CD4-positive, CD25-positive, alpha-beta regulatory T cell (primary cell): ENCODE measurements at regions not wholly inside any gene's neighbourhood (a gene's known extent, or its start where the extent isn't known, plus 50 kb on each side); places are given as distances from the start of the nearest gene placed in this dataset.
A peak's percentile ranks its signal among the peaks of the same experiment; 100 is the strongest.

Source experiments
- ATAC-seq, 2 donors: fragments of 150-1000 bp; cut with Tn5 transposase; one replicate each; pipeline ENCODE4 v1.10.0; 2021; ENCODE audit warnings: low read depth in 2 of 2, moderate number of reproducible peaks in 2 of 2, moderate library complexity in 1 of 2
- DNase-seq, 3 donors: peaks; one replicate each; pipeline versions ENCODE4 v3.0.0 to v3.0.0-alpha.2; 2012 to 2022; ENCODE audit warnings: mixed read lengths in 1 of 3
- H3K27ac ChIP-seq: one replicate; pipeline ENCODE4 v1.7.0; 2013; ENCODE audit warnings: mild to moderate bottlenecking, low read length; ENCODE audit not compliant: insufficient read depth, poor library complexity, severe bottlenecking
- H3K27me3 ChIP-seq: one replicate; pipeline ENCODE4 v1.7.0; 2013; ENCODE audit warnings: low read length; ENCODE audit not compliant: control insufficient read depth, insufficient read depth
- H3K36me3 ChIP-seq: one replicate; pipeline ENCODE4 v1.7.0; 2013; ENCODE audit warnings: mild to moderate bottlenecking, low read length, moderate library complexity; ENCODE audit not compliant: control insufficient read depth, insufficient read depth
- H3K4me1 ChIP-seq: 2 replicates; pipeline ENCODE4 v1.7.0; 2013; ENCODE audit warnings: mild to moderate bottlenecking, low read length; ENCODE audit not compliant: insufficient read depth, control insufficient read depth, poor library complexity, severe bottlenecking
- H3K4me3 ChIP-seq: one replicate; pipeline ENCODE4 v1.7.0; 2013; ENCODE audit warnings: low read depth, mild to moderate bottlenecking, low read length, moderate library complexity
- H3K9me3 ChIP-seq, 2 experiments: 1 replicate in 1 of 2; 2 replicates in 1 of 2; pipeline ENCODE4 v1.7.0; 2013; ENCODE audit warnings: low read length in 2 of 2, mild to moderate bottlenecking in 1 of 2, moderate library complexity in 1 of 2; ENCODE audit not compliant: control insufficient read depth in 2 of 2
- H3K27ac Mint-ChIP-seq, 3 donors: one replicate each; pipeline ENCODE4 v1.8.0; 2020 to 2022; ENCODE audit warnings: mild to moderate bottlenecking in 3 of 3, mixed read lengths in 3 of 3, moderate library complexity in 2 of 3
- H3K27me3 Mint-ChIP-seq: one replicate; pipeline ENCODE4 v1.8.0; 2022; ENCODE audit warnings: mild to moderate bottlenecking, mixed read lengths
- H3K36me3 Mint-ChIP-seq: one replicate; pipeline ENCODE4 v1.8.0; 2020; ENCODE audit warnings: mixed read lengths
- H3K4me1 Mint-ChIP-seq, 4 donors: one replicate each; pipeline ENCODE4 v1.8.0; 2020 to 2022; ENCODE audit warnings: mixed read lengths in 4 of 4, mild to moderate bottlenecking in 1 of 4
- H3K4me3 Mint-ChIP-seq, 4 donors: one replicate each; pipeline ENCODE4 v1.8.0; 2020 to 2022; ENCODE audit warnings: mild to moderate bottlenecking in 4 of 4, mixed read lengths in 4 of 4, moderate library complexity in 3 of 4
- H3K9me3 Mint-ChIP-seq, 7 donors: one replicate each; pipeline ENCODE4 v1.8.0; 2020 to 2022; ENCODE audit warnings: mixed read lengths in 7 of 7, mild to moderate bottlenecking in 3 of 7, moderate library complexity in 2 of 7

GRCh38 chr7:159215076-159215475, 70.4 kb upstream of the VIPR2 start:
- no peak overlapping the region for H3K4me3 Mint-ChIP-seq
- H3K9me3 Mint-ChIP-seq = peaks cover 0 to 2% (median 0%) of the 10 kb centered on the region in 7 donors
- Histone ChIP-seq H3K27me3 (no peaks in the 10 kb centered on the region), H3K36me3 (no peaks in the 10 kb centered on the region), H3K27ac (no peak overlapping the region), H3K4me1 (no peaks in the 10 kb centered on the region), H3K9me3 (no peaks in the 10 kb centered on the region), H3K4me3 (no peak overlapping the region)
- H3K36me3 Mint-ChIP-seq = no peaks in the 10 kb centered on the region
- peaks cover 0 to 6% (median 2%) of the 10 kb centered on the region in 4 donors for H3K4me1 Mint-ChIP-seq
- ATAC-seq = no peak
- H3K27me3 Mint-ChIP-seq = peaks cover 5% of the 10 kb centered on the region
- H3K27ac Mint-ChIP-seq = no peak overlapping the region
- no peak for DNase-seq

- no peak for ATAC-seq
- peaks cover 5% of the 10 kb centered on the region for H3K27me3 Mint-ChIP-seq
Measured at GRCh38 chr7:159213253-159213652, 68.6 kb upstream of the VIPR2 start.

GRCh38 chr7:159212226-159212625, 67.6 kb upstream of the VIPR2 start:
- Mint-ChIP-seq H3K4me3 (no peak overlapping the region), H3K27ac (no peak overlapping the region), H3K27me3 (peaks cover 5% of the 10 kb centered on the region), H3K36me3 (no peaks in the 10 kb centered on the region), H3K9me3 (peaks cover 0 to under 1% (median 0%) of the 10 kb centered on the region in 7 donors), H3K4me1 (peaks cover 0 to 6% (median 2%) of the 10 kb centered on the region in 4 donors)
- ATAC-seq (no peak), DNase-seq (no peak)
- no peaks in the 10 kb centered on the region for H3K9me3 ChIP-seq
- H3K4me1 ChIP-seq = peaks cover 13% of the 10 kb centered on the region
- no peaks in the 10 kb centered on the region for H3K36me3 ChIP-seq
- H3K4me3 ChIP-seq = no peak overlapping the region
- H3K27ac ChIP-seq = no peak overlapping the region
- no peaks in the 10 kb centered on the region for H3K27me3 ChIP-seq

More at GRCh38 chr7:159213253-159213652, 68.6 kb upstream of the VIPR2 start:
- peaks cover 0 to 6% (median 2%) of the 10 kb centered on the region in 4 donors for H3K4me1 Mint-ChIP-seq
- Histone ChIP-seq H3K4me1 (peaks cover 7% of the 10 kb centered on the region), H3K27ac (no peak overlapping the region), H3K27me3 (no peaks in the 10 kb centered on the region), H3K4me3 (no peak overlapping the region), H3K36me3 (no peaks in the 10 kb centered on the region), H3K9me3 (no peaks in the 10 kb centered on the region)
- no peak overlapping the region for H3K4me3 Mint-ChIP-seq
- DNase-seq = no peak
- H3K36me3 Mint-ChIP-seq = no peaks in the 10 kb centered on the region
- peaks cover 0 to 2% (median 0%) of the 10 kb centered on the region in 7 donors for H3K9me3 Mint-ChIP-seq
- H3K27ac Mint-ChIP-seq = no peak overlapping the region

- no peaks in the 10 kb centered on the region for H3K36me3 ChIP-seq
- H3K4me1 ChIP-seq = peaks cover 13% of the 10 kb centered on the region
- peaks cover 5% of the 10 kb centered on the region for H3K27me3 Mint-ChIP-seq
- no peak overlapping the region for H3K27ac Mint-ChIP-seq
- H3K4me3 Mint-ChIP-seq = no peak overlapping the region
- no peaks in the 10 kb centered on the region for H3K36me3 Mint-ChIP-seq
- H3K4me1 Mint-ChIP-seq = peaks cover 0 to 6% (median 2%) of the 10 kb centered on the region in 4 donors
- no peaks in the 10 kb centered on the region for H3K9me3 ChIP-seq
- H3K4me3 ChIP-seq = no peak overlapping the region
- ATAC-seq (no peak), DNase-seq (no peak)
- H3K27ac ChIP-seq = no peak overlapping the region
- H3K9me3 Mint-ChIP-seq = no peaks in the 10 kb centered on the region
- H3K27me3 ChIP-seq = no peaks in the 10 kb centered on the region
Measured at GRCh38 chr7:159211540-159212182, 67.0 kb upstream of the VIPR2 start.

DNA sequence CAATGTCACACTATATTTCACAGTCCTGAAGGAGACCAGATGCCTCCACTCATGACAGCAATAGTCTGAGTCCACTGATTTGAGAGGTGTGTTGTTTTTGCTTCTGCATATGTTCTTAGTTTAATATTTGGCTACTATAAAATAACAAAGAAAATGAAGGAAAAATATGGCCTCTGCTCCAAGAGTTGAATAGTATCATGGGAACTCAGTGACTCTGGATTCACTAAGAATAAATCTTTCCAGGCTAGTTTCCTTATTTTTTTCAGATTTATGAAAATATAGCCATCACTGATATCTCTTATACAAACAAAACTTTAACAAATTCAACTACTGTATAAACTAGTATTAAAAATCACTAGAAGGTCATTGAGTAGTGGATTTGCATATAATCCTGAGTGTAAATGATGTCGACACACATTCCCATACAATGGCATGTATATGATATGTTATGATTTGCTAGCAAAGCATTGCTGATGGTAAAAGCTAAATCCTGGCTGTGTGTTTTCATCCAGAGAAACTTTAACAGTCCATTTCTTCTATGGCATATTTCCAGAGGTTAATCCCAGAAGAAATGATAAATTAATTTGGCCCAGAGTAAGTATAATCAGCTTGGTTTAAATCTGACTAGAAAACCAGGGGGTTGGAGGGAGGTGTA, 66.0 kb upstream of the VIPR2 start:
- H3K36me3 ChIP-seq = no peaks in the 10 kb centered on the region
- H3K9me3 ChIP-seq = no peaks in the 10 kb centered on the region
- no peaks in the 10 kb centered on the region for H3K27me3 ChIP-seq
- ATAC-seq (no peak), DNase-seq (no peak)
- H3K4me1 Mint-ChIP-seq = peaks cover 0 to 6% (median 3%) of the 10 kb centered on the region in 4 donors
- no peaks in the 10 kb centered on the region for H3K9me3 Mint-ChIP-seq
- no peaks in the 10 kb centered on the region for H3K27me3 Mint-ChIP-seq
- H3K36me3 Mint-ChIP-seq = no peaks in the 10 kb centered on the region
- no peak overlapping the region for H3K4me3 ChIP-seq
- no peak overlapping the region for H3K4me3 Mint-ChIP-seq
- peak overlapping the region in 2 of 3 donors; percentile 10 to 47 for H3K27ac Mint-ChIP-seq
- peaks cover 13% of the 10 kb centered on the region for H3K4me1 ChIP-seq
- no peak overlapping the region for H3K27ac ChIP-seq

- Mint-ChIP-seq H3K27me3 (no peaks in the 10 kb centered on the region), H3K36me3 (no peaks in the 10 kb centered on the region), H3K27ac (no peak overlapping the region), H3K4me3 (no peak overlapping the region), H3K9me3 (no peaks in the 10 kb centered on the region), H3K4me1 (peaks cover 0 to 8% (median 4%) of the 10 kb centered on the region in 4 donors)
- Histone ChIP-seq H3K9me3 (no peaks in the 10 kb centered on the region), H3K4me1 (peaks cover 13% of the 10 kb centered on the region), H3K27me3 (no peaks in the 10 kb centered on the region), H3K4me3 (peak overlapping the region; percentile 56), H3K36me3 (no peaks in the 10 kb centered on the region), H3K27ac (no peak overlapping the region)
- peak; percentile 34 to 37 for ATAC-seq
- peak in 2 of 3 donors; percentile 12 to 36 for DNase-seq
Measured at GRCh38 chr7:159209429-159209828, 64.8 kb upstream of the VIPR2 start.

DNA sequence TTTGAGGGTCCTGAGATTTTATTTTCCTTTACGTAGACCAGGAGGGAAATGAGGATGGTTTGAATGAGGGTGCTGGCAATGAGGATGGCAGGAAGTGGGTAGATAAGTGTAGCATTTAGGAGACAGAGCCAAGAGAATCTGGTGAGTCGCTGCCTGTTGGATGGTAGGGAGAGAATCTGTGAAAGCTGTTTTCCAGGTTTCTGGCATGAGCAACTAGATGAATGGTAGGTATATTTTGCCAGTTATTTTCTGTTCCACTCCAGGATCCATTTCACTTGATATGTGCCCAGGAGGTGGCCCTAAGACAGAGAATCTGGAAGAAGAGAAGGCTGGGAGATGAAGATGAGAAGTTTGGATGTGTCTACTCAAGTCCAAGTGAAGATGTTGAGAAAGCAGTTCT, 63.3 kb upstream of the VIPR2 start:
- Histone ChIP-seq H3K36me3 (no peaks in the 10 kb centered on the region), H3K27ac (no peak overlapping the region), H3K9me3 (no peaks in the 10 kb centered on the region), H3K4me1 (peaks cover 13% of the 10 kb centered on the region), H3K4me3 (no peak overlapping the region), H3K27me3 (no peaks in the 10 kb centered on the region)
- Mint-ChIP-seq H3K9me3 (no peaks in the 10 kb centered on the region), H3K4me3 (no peak overlapping the region), H3K4me1 (peaks cover 0 to 8% (median 4%) of the 10 kb centered on the region in 4 donors), H3K36me3 (no peaks in the 10 kb centered on the region), H3K27ac (no peak overlapping the region), H3K27me3 (no peaks in the 10 kb centered on the region)
- DNase-seq (no peak), ATAC-seq (no peak)

GRCh38 chr7:159207393-159207792, 62.7 kb upstream of the VIPR2 start:
- Mint-ChIP-seq H3K9me3 (no peaks in the 10 kb centered on the region), H3K4me3 (no peak overlapping the region), H3K27ac (no peak overlapping the region), H3K4me1 (peaks cover 0 to 8% (median 4%) of the 10 kb centered on the region in 4 donors), H3K27me3 (no peaks in the 10 kb centered on the region), H3K36me3 (no peaks in the 10 kb centered on the region)
- no peaks in the 10 kb centered on the region for H3K36me3 ChIP-seq
- H3K4me1 ChIP-seq = peaks cover 13% of the 10 kb centered on the region
- DNase-seq (peak in 1 of 3 donors; percentile 18), ATAC-seq (peak; percentile 43 to 53)
- no peak overlapping the region for H3K4me3 ChIP-seq
- no peak overlapping the region for H3K27ac ChIP-seq
- H3K9me3 ChIP-seq = no peaks in the 10 kb centered on the region
- H3K27me3 ChIP-seq = no peaks in the 10 kb centered on the region
